ENCODE measurements at regions not wholly inside any gene's neighbourhood (a gene's known extent, or its start where the extent isn't known, plus 50 kb on each side); places are given as distances from the start of the nearest gene placed in this dataset.

DNA sequence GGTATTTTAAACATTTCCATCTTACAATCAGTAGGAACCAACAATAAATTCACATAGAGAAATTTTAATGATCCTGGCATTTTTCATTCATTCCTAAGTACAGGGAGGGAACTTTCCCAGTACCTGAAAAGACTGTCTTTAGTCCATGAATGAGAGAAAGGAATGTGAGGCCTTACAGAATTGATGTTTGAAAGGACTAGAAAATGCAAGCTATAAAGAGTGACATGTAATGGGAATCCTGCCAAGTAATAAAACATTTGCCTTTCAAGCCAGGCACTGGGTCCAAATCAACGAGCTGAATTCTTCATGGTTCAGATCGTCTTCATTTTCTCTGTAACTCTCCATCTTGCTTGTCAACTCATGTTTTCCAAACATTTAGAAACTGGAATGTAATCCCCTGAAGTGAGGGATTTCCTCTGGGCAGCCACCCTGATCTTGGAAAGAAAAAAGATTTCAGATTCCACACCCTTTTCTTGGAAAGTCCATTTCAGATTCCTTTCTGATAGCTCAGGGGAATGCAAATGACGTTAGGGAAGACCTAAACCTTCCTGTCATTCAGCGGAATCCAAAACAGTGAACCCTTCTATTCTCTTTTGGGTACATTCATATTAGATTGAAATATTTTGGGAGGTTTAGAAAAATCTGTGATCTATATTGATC, 315.8 kb downstream of the SH3GL2 start:
- TF ChIP-seq, protein P1, sequence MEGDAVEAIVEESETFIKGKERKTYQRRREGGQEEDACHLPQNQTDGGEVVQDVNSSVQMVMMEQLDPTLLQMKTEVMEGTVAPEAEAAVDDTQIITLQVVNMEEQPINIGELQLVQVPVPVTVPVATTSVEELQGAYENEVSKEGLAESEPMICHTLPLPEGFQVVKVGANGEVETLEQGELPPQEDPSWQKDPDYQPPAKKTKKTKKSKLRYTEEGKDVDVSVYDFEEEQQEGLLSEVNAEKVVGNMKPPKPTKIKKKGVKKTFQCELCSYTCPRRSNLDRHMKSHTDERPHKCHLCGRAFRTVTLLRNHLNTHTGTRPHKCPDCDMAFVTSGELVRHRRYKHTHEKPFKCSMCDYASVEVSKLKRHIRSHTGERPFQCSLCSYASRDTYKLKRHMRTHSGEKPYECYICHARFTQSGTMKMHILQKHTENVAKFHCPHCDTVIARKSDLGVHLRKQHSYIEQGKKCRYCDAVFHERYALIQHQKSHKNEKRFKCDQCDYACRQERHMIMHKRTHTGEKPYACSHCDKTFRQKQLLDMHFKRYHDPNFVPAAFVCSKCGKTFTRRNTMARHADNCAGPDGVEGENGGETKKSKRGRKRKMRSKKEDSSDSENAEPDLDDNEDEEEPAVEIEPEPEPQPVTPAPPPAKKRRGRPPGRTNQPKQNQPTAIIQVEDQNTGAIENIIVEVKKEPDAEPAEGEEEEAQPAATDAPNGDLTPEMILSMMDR (IDR thresholded peaks at IDR 0.05) = no peak
- no peak for TF ChIP-seq POLR2A (IDR thresholded peaks at IDR 0.05)
